SK-N-SH treated with all-trans-retinoic acid at 6 μM for 48 hours (cell line): ENCODE measurements at regions not wholly inside any gene's neighbourhood (a gene's known extent, or its start where the extent isn't known, plus 50 kb on each side); places are given as distances from the start of the nearest gene placed in this dataset.

Experiments
- PATZ1 ChIP-seq: fragments of 250-450 bp; sonication (Bioruptor Pico); IDR thresholded peaks from 2 replicates; pipeline ENCODE4 v1.8.0; 2020; ENCODE audit warnings: mild to moderate bottlenecking, moderate library complexity, borderline replicate concordance
- RARB ChIP-seq: fragments of 250-450 bp; sonication (Bioruptor Pico); IDR thresholded peaks from 2 replicates; pipeline ENCODE4 v1.8.0; 2021; ENCODE audit warnings: mild to moderate bottlenecking, moderate library complexity
- SNAI2 ChIP-seq: fragments of 250-450 bp; sonication (Bioruptor Pico); IDR thresholded peaks from 2 replicates; pipeline ENCODE4 v1.5.0; 2020; ENCODE audit warnings: mild to moderate bottlenecking, moderate library complexity
- TCF4 ChIP-seq: fragments of 250-450 bp; sonication (Bioruptor Pico); IDR thresholded peaks from 2 replicates; pipeline ENCODE4 v1.8.0; 2021; ENCODE audit warnings: mild to moderate bottlenecking, moderate library complexity, borderline replicate concordance
- ZFP30 ChIP-seq: fragments of 450-650 bp; formaldehyde crosslinking; IDR thresholded peaks from 2 replicates; pipeline ENCODE4 v1.5.0; 2022; ENCODE audit warnings: mild to moderate bottlenecking, moderate library complexity

- TF ChIP-seq PATZ1: no peak
- no peak for TF ChIP-seq ZFP30
- no peak for TF ChIP-seq TCF4 (CRISPR knock-in tag)
- TF ChIP-seq RARB (CRISPR knock-in tag): no peak
- TF ChIP-seq SNAI2: no peak
Measured at GRCh38 chr12:89278169-89278568, 74.1 kb downstream of the DUSP6 start.
